ENCODE measurements at regions not wholly inside any gene's neighbourhood (a gene's known extent, or its start where the extent isn't known, plus 50 kb on each side); places are given as distances from the start of the nearest gene placed in this dataset.

- Histone ChIP-seq H4K20me1 (replicated peaks; ENCODE audit: control insufficient read depth, extremely low read depth, insufficient read depth, low read length) (no peaks in the 10 kb centered on the region), H3K4me3 (replicated peaks in 1 of 3; ENCODE audit: insufficient read depth in 1 of 3, low read depth in 1 of 3, low read length in 3 of 3) (no peak overlapping the region), H3K9me1 (replicated peaks; ENCODE audit: control insufficient read depth, extremely low read depth, insufficient read depth, low read length) (no peaks in the 10 kb centered on the region), H3K27me3 (ENCODE audit: control insufficient read depth in 2 of 2, insufficient read depth in 2 of 2, low read length in 2 of 2) (peaks cover 0 to 2% of the 10 kb centered on the region in 2 experiments), H2AFZ (ENCODE audit: low read depth, low read length) (no peak overlapping the region), H3K4me1 (ENCODE audit: control insufficient read depth, extremely low read depth, insufficient read depth, low read length) (no peaks in the 10 kb centered on the region), H3K79me2 (ENCODE audit: control insufficient read depth, insufficient read depth, low read length) (no peaks in the 10 kb centered on the region), H3K4me2 (ENCODE audit: insufficient read depth, low read length) (no peak overlapping the region), H3K36me3 (ENCODE audit: control insufficient read depth in 2 of 2, extremely low read depth in 1 of 2, insufficient read depth in 2 of 2, low read length in 2 of 2) (no peaks in the 10 kb centered on the region), H3K9me3 (replicated peaks; ENCODE audit: control insufficient read depth, insufficient read depth, low read length) (no peaks in the 10 kb centered on the region), H3K9ac (replicated peaks; ENCODE audit: extremely low read depth, insufficient read depth, low read length) (no peak overlapping the region), H3K27ac (ENCODE audit: insufficient read depth, low read depth, low read length) (no peak overlapping the region)
- intact Hi-C loops (cut with micrococcal nuclease) (loop anchor here (1.0 to 10.0 kb wide), 5 partner anchors 188 to 1095 kb away; no protein-coding TSS in a partner anchor), dilution Hi-C loops (cut with MboI; ENCODE audit: extremely low pct_ligation_motif_present, low sequenced_read_pairs) (no loop called here)
- DNase-seq (ENCODE audit: low read depth, low spot score) (peak; percentile 78), FAIRE-seq (peak; percentile 83)
- no peak for TF ChIP-seq GATA2 (IDR thresholded peaks at IDR 0.05; ENCODE audit: insufficient read depth, insufficient read length, low read depth, low read length)
- TF ChIP-seq FOS (IDR thresholded peaks at IDR 0.05; ENCODE audit: borderline replicate concordance, insufficient read depth, low read length) = no peak
- TF ChIP-seq MYC (IDR thresholded peaks at IDR 0.05; ENCODE audit: low read depth, low read length) = no peak
- no peak for TF ChIP-seq POLR2A (IDR thresholded peaks at IDR 0.05; ENCODE audit: low read depth, low read length)
- TF ChIP-seq MAX (IDR thresholded peaks at IDR 0.05; ENCODE audit: insufficient read depth, insufficient read length) = no peak
- no peak for TF ChIP-seq JUN (IDR thresholded peaks at IDR 0.05; ENCODE audit: borderline replicate concordance, insufficient read depth, insufficient read length, low read depth)
- peak; percentile 65 to 71 for TF ChIP-seq CTCF (IDR thresholded peaks at IDR 0.05; ENCODE audit: extremely low read depth in 1 of 2, insufficient read depth in 1 of 2, low read depth in 1 of 2, low read length in 2 of 2)
- no peak for TF ChIP-seq EZH2 (IDR thresholded peaks at IDR 0.05; ENCODE audit: borderline replicate concordance, low read depth, low read length, severe bottlenecking)
- ChIA-PET POLR2A (interaction anchor here (0.7 kb wide), 1 partner anchor 1095 kb away, joined by 3 read pairs; no protein-coding TSS in a partner anchor), CTCF (interaction anchor here (0.6 to 3.7 kb wide), 82 partner anchors 9 to 1209 kb away, joined by 3 to 168 read pairs (median 4); no protein-coding TSS in a partner anchor)
- no TSS peak for BruUV-seq (replicated peaks)
These were observed 220.0 kb downstream of the SETD4 start for GRCh38 chr21:35840197-35840799.

All from endothelial cell of umbilical vein (primary cell).